ENCODE measurements at regions not wholly inside any gene's neighbourhood (a gene's known extent, or its start where the extent isn't known, plus 50 kb on each side); places are given as distances from the start of the nearest gene placed in this dataset.

GRCh38 chr5:68431186-68431585, 215.6 kb downstream of the PIK3R1 start:
- TF ChIP-seq CTCF (IDR thresholded peaks at IDR 0.05) (no peak), EZH2 (IDR thresholded peaks at IDR 0.05; ENCODE audit: borderline replicate concordance, insufficient read depth, low read depth, low read length, poor library complexity, severe bottlenecking) (no peak)
